H7 (cell line): ENCODE measurements at regions not wholly inside any gene's neighbourhood (a gene's known extent, or its start where the extent isn't known, plus 50 kb on each side); places are given as distances from the start of the nearest gene placed in this dataset.
"Not testable (repeated sequence)": the region's sequence is repeated elsewhere in the genome, so short reads cannot be mapped to it uniquely, and the experiment has no call there.

Source experiments
- DNase-seq: peaks from one replicate; pipeline ENCODE4 v3.0.0; 2012
- H3K27me3 ChIP-seq: 2 replicates; pipeline ENCODE4 v1.6.0; 2011; ENCODE audit warnings: mild to moderate bottlenecking, low read length; ENCODE audit not compliant: control insufficient read depth, insufficient read depth
- H3K36me3 ChIP-seq: replicated peaks from 2 replicates; pipeline ENCODE4 v1.5.1; 2011; ENCODE audit warnings: low read length; ENCODE audit not compliant: control insufficient read depth, insufficient read depth
- H3K4me3 ChIP-seq: 2 replicates; pipeline ENCODE4 v1.5.1; 2011; ENCODE audit warnings: low read depth, mild to moderate bottlenecking, control low read depth, low read length, moderate library complexity; ENCODE audit not compliant: insufficient read depth

DNA sequence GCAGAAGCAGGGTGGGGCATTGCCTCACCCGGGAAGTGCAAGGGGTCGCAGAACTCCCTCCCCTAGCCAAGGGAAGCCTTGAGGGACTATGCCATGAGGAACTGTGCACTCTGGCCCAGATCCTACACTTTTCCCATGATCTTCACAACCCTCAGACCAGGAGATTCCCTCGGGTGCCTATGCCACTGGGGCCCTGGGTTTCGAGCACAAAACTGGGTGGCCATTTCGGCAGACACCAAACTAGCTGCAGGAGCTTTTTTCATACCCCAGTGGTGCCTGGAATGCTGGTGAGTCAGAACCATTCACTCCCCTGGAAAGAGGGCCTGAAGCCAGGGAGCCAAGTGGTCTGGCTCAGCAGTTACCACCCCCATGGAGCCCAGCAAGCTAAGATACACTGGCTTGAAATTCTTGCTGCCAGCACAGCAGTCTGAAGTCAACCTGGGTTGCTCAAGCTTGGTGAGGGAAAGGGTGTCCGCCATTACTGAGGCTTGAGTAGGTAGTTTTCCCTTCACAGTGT lies 573.7 kb upstream of the ANO3 start:
- no peak overlapping the region for H3K4me3 ChIP-seq
- H3K27me3 ChIP-seq: no peaks in the 10 kb centered on the region
- DNase-seq: no peak
- H3K36me3 ChIP-seq: no peaks in the 10 kb centered on the region

- H3K27me3 ChIP-seq: no peaks in the 10 kb centered on the region
- DNase-seq: no peak
- no peaks in the 10 kb centered on the region for H3K36me3 ChIP-seq
- H3K4me3 ChIP-seq: no peak overlapping the region
Observed at GRCh38 chr11:25766332-25767015, 565.5 kb upstream of the ANO3 start.

DNA sequence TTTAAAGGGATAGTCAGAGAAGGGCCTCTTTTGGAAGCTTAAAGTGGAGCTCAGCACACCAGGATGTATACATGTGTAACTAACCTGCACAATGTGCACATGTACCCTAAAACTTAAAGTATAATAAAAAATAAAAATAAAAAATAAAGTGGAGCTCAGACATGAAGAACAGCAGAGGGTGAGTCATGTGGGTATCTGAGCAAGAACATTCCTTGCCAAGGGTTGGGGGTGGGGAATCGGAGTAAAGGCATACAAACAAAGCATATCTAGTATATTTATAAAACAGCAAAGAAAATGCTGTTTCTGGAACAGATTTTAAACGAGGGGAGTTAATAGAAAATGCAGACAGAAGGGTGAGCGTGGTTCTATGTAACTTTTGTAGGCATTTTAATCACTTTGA lies 562.6 kb upstream of the ANO3 start:
- Histone ChIP-seq H3K36me3 (no peaks in the 10 kb centered on the region), H3K4me3 (no peak overlapping the region), H3K27me3 (no peaks in the 10 kb centered on the region)
- DNase-seq: no peak

DNA sequence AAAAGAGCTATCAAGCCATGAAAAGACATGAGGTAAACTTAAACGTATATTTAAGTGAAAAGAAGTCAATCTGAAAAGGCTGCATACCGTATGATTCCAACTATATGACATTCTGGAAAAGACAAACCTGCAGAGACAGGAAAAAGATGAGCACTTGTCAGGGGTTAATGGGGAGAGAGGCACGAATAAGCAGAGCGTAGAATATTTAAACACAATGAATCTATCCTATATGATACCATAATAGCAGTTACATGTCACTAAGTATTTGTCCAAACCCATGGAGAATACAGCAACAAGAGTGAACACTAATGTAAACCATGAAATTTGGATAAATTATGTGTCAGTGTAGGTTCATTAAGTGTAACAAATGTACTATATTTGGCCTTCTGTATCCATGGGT lies 560.3 kb upstream of the ANO3 start:
- DNase-seq: no peak
- Histone ChIP-seq H3K27me3 (no peaks in the 10 kb centered on the region), H3K4me3 (no peak overlapping the region), H3K36me3 (no peaks in the 10 kb centered on the region)

- no peak for DNase-seq
- Histone ChIP-seq H3K27me3 (no peaks in the 10 kb centered on the region), H3K4me3 (no peak overlapping the region), H3K36me3 (no peaks in the 10 kb centered on the region)
Observed at GRCh38 chr11:25775603-25776002, 556.3 kb upstream of the ANO3 start.

GRCh38 chr11:25776238-25776637 lies 555.7 kb upstream of the ANO3 start:
- Histone ChIP-seq H3K36me3 (no peaks in the 10 kb centered on the region), H3K4me3 (no peak overlapping the region), H3K27me3 (no peaks in the 10 kb centered on the region)
- no peak for DNase-seq

DNA sequence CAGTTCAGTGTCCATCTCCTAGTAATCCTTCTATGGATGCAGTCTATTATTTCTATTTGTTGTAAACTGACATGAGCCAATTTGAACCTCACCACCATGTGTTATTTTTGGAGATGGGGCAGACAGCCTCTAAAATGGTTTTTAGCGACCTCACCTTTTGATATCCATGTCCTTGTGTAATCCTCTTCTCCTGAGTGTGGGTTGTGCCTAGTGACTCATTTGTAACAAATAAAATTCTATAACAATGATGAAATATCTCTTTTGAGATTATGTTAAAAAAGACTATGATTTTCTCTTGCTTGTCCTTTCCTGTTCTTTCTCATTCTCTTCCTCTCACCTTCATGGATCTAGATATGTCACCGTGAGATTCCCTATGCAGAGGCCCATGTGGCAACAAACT lies 554.6 kb upstream of the ANO3 start:
- Histone ChIP-seq H3K36me3 (no peaks in the 10 kb centered on the region), H3K4me3 (no peak overlapping the region), H3K27me3 (no peaks in the 10 kb centered on the region)
- no peak for DNase-seq

DNA sequence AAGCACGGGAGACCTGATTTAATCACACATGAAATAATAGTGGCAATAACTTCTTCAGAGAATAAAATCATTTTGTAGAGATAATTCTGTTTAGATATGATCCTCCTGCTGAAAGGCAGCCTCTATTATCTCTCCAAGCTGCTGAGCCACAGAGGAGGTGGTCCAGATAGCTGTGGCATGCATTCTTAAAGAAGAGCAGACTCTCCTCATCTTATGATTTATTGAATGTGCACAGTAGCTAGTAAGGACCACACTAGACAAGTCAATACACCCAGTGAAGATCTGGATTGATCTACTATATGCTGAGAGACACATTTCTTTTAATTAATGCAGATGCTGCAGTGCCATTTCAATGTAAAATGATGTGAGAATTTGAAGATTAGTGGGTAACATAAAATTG lies 552.9 kb upstream of the ANO3 start:
- Histone ChIP-seq H3K27me3 (no peaks in the 10 kb centered on the region), H3K4me3 (no peak overlapping the region), H3K36me3 (no peaks in the 10 kb centered on the region)
- DNase-seq: no peak

- no peak overlapping the region for H3K4me3 ChIP-seq
- no peaks in the 10 kb centered on the region for H3K27me3 ChIP-seq
- H3K36me3 ChIP-seq: no peaks in the 10 kb centered on the region
- no peak for DNase-seq
Observed at GRCh38 chr11:25787416-25787815, 544.5 kb upstream of the ANO3 start.

DNA sequence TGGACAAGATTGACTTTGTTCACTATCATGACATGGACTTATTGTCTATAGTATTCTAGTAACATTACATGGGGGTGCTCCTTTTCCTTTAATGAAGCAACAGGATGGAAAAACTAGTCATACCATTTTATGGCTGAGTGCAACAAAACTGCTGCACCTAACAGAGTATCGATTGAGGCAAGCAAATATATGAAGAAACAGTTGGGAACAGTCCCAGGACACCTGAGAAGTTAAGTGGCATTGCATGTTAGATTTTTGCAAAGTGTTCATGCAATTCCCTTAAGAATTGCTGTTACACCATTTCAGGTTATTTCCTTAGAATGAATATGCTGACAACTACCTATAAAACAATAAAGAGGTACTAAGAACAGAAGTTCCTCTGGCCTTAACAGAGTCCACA lies 541.5 kb upstream of the ANO3 start:
- no peaks in the 10 kb centered on the region for H3K27me3 ChIP-seq
- no peak overlapping the region for H3K4me3 ChIP-seq
- no peak for DNase-seq
- no peaks in the 10 kb centered on the region for H3K36me3 ChIP-seq

DNA sequence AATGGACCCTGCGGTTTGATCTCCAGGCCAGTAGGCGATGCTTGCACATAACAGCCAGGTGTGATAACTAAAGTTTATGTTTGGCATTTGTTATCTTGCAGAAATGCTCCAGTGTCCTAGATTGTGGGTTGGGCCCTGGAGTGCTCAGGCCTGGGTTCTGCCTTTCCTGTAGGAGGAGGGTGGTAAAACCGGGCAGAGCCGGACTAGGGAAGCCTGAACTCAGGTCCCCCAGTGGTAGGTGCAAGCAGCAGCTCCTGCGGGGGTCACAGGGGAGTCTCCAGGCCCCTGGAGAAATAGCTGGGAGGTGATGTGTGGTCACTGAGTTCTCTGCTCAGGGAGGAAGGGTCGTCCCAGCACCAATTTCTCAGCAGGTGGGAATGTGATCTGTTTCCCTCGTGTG lies 538.3 kb upstream of the ANO3 start:
- Histone ChIP-seq H3K4me3 (no peak overlapping the region), H3K27me3 (no peaks in the 10 kb centered on the region), H3K36me3 (no peaks in the 10 kb centered on the region)
- DNase-seq: no peak

- H3K36me3 ChIP-seq: no peaks in the 10 kb centered on the region
- peak; percentile 5 for DNase-seq
- H3K4me3 ChIP-seq: no peak overlapping the region
- H3K27me3 ChIP-seq: no peaks in the 10 kb centered on the region
Observed at GRCh38 chr11:25794804-25795203, 537.1 kb upstream of the ANO3 start.

DNA sequence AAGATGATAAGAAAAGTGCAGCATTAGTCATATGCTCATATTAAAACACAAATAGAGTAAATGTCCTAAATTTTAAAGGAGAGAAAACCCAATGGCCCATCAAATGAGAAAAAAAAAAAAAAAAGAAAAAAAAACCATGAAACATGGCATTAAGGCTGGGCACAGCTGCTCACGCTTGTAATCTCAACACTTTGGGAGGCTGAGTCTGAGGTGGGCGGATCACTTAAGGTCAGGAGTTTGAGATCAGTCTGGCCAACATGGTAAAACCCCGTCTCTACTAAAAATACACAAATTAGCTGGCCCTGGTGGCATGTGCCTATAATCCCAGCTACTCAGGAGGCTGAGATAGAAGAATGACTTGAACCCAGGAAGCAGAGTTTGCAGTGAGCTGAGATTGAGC lies 515.5 kb upstream of the ANO3 start:
- Histone ChIP-seq H3K36me3 (no peaks in the 10 kb centered on the region), H3K4me3 (no peak overlapping the region)
- DNase-seq: no peak

GRCh38 chr11:25824688-25825087 lies 507.2 kb upstream of the ANO3 start:
- H3K4me3 ChIP-seq: no peak overlapping the region
- no peak for DNase-seq
- H3K36me3 ChIP-seq: no peaks in the 10 kb centered on the region
- no peaks in the 10 kb centered on the region for H3K27me3 ChIP-seq

More for the DNA sequence above, 515.5 kb upstream of the ANO3 start:
- no peaks in the 10 kb centered on the region for H3K27me3 ChIP-seq

DNA sequence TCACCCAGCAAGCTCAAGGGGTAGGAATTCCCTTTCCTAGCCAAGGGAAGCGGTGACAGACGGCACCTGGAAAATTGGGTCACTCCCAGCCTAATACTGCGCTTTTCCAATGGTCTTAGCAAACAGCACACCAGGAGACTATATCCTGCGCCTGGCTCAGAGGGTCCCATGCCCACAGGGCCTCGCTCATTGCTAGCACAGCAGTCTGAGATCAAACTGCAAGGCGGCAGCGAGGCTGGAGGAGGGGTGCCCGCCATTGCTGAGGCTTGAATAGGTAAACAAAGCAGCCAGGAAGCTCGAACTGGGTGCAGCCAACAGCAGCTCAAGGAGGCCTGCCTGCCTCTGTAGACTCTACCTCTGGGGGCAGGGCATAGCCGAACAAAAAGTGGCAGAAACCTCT lies 500.4 kb upstream of the ANO3 start:
- not testable (repeated sequence) for DNase-seq, H3K4me3 ChIP-seq, H3K27me3 ChIP-seq, H3K36me3 ChIP-seq
